T-helper 1 cell treated with Interleukin-12 subunit alpha and Interleukin-12 subunit beta and Interleukin-4 antibody, amounts not matched to agents 30 μg/mL and 1 μg/mL, for 36 hours (primary cell): ENCODE measurements at regions not wholly inside any gene's neighbourhood (a gene's known extent, or its start where the extent isn't known, plus 50 kb on each side); places are given as distances from the start of the nearest gene placed in this dataset.

Experiments
- H3K27ac Mint-ChIP-seq: one replicate; pipeline ENCODE4 v1.8.0; 2021; ENCODE audit warnings: mild to moderate bottlenecking, mixed read lengths
- H3K27me3 Mint-ChIP-seq: one replicate; pipeline ENCODE4 v1.8.0; 2021; ENCODE audit warnings: low read depth, mixed read lengths
- H3K36me3 Mint-ChIP-seq: one replicate; pipeline ENCODE4 v1.8.0; 2021; ENCODE audit warnings: low read depth, mixed read lengths
- H3K4me1 Mint-ChIP-seq: one replicate; pipeline ENCODE4 v1.8.0; 2021; ENCODE audit warnings: low read depth, mixed read lengths
- H3K4me3 Mint-ChIP-seq: one replicate; pipeline ENCODE4 v1.8.0; 2021; ENCODE audit warnings: mild to moderate bottlenecking, moderate library complexity, mixed read lengths
- H3K9me3 Mint-ChIP-seq: one replicate; pipeline ENCODE4 v1.8.0; 2021; ENCODE audit warnings: mixed read lengths

- Mint-ChIP-seq H3K9me3 (peaks cover 10% of the 10 kb centered on the region), H3K27me3 (no peaks in the 10 kb centered on the region)
These were observed 206.1 kb upstream of the SETBP1 start for GRCh38 chr18:44474591-44474990.

DNA sequence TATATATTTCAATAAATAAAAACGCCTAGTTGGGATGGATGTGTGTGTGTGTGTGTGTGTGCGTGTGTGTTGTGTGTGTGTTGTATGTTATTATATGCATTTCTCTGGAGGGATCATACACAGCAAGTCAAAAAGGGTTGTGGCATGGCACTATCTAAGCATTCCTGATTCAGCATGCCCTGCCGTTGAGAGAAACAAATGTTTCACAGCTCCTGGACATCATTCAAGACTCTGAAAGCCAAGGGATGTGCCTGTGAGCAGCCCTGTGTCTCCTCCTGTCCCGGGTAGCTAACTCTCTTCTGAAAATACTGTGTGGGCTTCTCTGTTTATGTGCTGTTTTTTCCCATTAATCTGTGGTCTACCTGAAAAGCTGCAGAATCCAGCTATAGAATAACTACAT lies 197.9 kb upstream of the SETBP1 start:
- peaks cover 18% of the 10 kb centered on the region for H3K9me3 Mint-ChIP-seq
- no peak overlapping the region for H3K4me3 Mint-ChIP-seq
- H3K27ac Mint-ChIP-seq: no peak overlapping the region
- H3K27me3 Mint-ChIP-seq: no peaks in the 10 kb centered on the region
- no peaks in the 10 kb centered on the region for H3K4me1 Mint-ChIP-seq
- no peaks in the 10 kb centered on the region for H3K36me3 Mint-ChIP-seq

More at GRCh38 chr18:44474591-44474990, 206.1 kb upstream of the SETBP1 start:
- Mint-ChIP-seq H3K27ac (no peak overlapping the region), H3K36me3 (no peaks in the 10 kb centered on the region), H3K4me3 (no peak overlapping the region), H3K4me1 (no peaks in the 10 kb centered on the region)

DNA sequence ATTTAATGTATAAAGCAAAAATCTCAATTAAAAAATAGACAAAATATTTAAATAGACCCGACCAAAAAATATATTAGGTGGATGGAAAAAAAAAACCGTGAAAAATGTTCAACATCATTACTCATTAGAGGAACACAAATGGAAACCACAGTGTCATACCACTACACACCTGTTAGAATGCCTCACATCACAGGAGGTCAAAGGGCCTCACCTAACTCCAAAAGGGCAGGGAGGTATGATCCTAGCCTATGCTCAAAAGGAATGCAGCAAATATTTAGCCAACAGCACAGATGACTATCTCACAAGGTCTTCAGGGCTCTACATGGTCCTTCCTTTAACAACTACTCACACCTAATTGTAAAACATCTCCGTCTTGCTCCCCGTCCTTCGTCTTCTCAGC lies 185.5 kb upstream of the SETBP1 start:
- no peak overlapping the region for H3K27ac Mint-ChIP-seq
- no peaks in the 10 kb centered on the region for H3K4me1 Mint-ChIP-seq
- H3K36me3 Mint-ChIP-seq: no peaks in the 10 kb centered on the region
- H3K27me3 Mint-ChIP-seq: no peaks in the 10 kb centered on the region
- no peaks in the 10 kb centered on the region for H3K9me3 Mint-ChIP-seq
- no peak overlapping the region for H3K4me3 Mint-ChIP-seq

DNA sequence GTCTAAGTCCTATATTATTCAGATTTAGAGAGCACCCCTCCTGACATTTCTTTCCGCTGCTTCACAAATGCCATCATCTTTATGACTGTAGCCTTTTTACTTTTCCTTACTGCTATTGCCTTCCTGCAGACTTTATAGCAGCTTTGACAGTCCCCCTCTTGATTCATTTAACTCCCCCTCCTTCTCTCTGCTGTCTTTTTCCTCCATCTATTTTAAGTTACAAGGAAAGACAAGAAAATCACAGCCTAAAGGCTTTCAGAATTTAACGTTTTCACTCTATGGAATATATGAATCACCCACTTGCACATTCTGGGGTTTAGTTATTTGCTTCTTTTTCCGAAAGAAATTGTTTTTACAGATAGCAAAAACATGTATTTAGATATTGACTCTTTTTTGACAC lies 183.4 kb upstream of the SETBP1 start:
- H3K27ac Mint-ChIP-seq: no peak overlapping the region
- H3K9me3 Mint-ChIP-seq: no peaks in the 10 kb centered on the region
- H3K27me3 Mint-ChIP-seq: no peaks in the 10 kb centered on the region
- H3K36me3 Mint-ChIP-seq: no peaks in the 10 kb centered on the region
- H3K4me3 Mint-ChIP-seq: no peak overlapping the region
- no peaks in the 10 kb centered on the region for H3K4me1 Mint-ChIP-seq

DNA sequence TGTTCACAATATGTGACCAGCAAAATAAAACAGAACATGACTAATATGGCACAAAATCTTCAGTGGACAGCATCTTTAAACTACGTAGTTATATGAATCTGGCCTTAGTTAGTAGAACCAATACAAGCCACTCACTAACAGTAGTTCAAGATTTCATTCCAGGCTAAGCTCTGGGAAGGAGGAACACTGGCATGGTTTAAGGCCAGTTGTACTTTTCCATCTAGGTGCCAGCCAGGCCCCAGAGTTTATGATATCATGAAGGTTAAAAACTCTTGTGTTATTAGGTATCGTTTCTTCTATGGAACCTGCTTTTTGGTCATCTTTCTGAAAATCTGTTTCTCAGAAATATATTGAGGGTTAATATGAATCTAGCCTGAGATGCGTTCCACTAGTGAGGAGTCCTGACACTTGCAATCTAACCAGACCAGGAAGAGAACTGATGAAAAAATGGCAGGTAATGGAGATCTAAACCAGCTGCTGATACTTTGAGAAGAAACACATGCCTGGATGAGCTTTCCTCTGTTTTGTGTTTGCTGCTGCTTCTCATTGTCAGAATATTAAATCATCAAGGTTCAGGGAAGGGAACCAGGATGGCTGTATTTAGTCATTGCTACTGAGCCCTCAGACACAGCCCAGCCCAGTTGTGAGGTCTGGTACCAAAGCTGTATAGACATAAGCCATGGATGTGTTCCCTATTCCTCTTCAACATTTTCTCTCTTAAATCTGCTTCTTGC lies 182.8 kb upstream of the SETBP1 start:
- no peaks in the 10 kb centered on the region for H3K36me3 Mint-ChIP-seq
- H3K27me3 Mint-ChIP-seq: no peaks in the 10 kb centered on the region
- no peak overlapping the region for H3K27ac Mint-ChIP-seq
- no peak overlapping the region for H3K4me3 Mint-ChIP-seq
- no peaks in the 10 kb centered on the region for H3K4me1 Mint-ChIP-seq
- H3K9me3 Mint-ChIP-seq: no peaks in the 10 kb centered on the region

DNA sequence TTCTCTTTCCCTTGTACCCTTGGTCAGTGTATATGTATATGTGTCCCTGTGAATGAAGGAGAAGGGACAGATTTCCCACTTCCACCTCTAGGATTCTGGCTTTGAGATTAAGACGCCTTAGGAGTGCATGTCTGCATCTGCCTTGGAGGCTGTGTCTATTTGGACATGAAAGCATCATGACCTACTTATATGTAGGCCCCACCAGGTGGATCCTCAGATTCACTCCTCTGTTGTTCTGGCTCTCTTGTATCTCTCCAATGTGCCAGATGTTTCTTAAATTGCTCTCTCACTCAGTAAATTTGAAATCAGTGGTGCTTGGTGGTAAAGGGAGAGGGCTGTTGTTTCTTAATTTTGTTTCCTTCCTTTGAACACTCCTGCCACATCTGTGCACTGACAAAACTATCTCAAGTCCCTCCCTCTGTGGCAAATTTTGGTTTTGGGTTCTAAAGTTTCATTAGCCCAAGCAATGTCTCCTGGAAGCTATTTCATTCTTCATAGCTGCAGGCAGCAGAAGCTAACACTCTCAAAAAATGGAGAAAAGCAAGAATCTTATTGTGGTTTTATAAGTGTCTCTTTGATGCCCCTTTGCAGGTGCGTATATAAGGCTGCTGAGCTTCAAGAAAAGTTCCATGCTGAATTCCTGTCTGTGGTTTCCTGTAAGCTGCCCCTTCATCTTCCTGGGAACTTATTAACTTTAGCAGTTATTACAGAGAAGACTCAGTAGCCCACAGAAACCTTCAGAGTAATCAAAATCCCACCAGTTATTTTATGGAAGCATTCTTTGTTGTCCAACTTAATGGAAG lies 179.7 kb upstream of the SETBP1 start:
- Mint-ChIP-seq H3K4me3 (no peak overlapping the region), H3K36me3 (no peaks in the 10 kb centered on the region), H3K4me1 (no peaks in the 10 kb centered on the region), H3K27ac (no peak overlapping the region), H3K27me3 (no peaks in the 10 kb centered on the region), H3K9me3 (no peaks in the 10 kb centered on the region)

- no peaks in the 10 kb centered on the region for H3K27me3 Mint-ChIP-seq
- no peak overlapping the region for H3K4me3 Mint-ChIP-seq
- H3K9me3 Mint-ChIP-seq: no peaks in the 10 kb centered on the region
- H3K4me1 Mint-ChIP-seq: no peaks in the 10 kb centered on the region
- H3K36me3 Mint-ChIP-seq: no peaks in the 10 kb centered on the region
- no peak overlapping the region for H3K27ac Mint-ChIP-seq
These were observed 178.5 kb upstream of the SETBP1 start for GRCh38 chr18:44502221-44502620.

DNA sequence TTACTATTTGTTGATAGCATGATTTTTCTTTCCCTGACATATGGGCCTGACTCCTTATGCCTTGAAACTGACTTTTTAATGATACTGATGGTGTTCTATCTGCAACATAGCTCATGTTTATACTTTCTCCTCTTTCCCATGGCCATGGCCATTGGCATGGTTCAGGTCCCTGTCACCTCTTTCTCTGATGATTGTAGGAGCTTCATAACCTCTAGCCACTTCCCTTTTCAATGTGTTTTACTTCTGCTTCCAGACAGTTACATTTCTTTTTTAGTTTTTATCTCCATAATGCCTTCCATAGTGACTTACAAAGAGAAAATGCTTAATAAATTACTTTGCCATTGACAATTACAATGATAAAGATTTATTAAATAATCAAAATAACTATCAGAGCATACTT lies 177.9 kb upstream of the SETBP1 start:
- Mint-ChIP-seq H3K27me3 (no peaks in the 10 kb centered on the region), H3K4me3 (no peak overlapping the region), H3K36me3 (no peaks in the 10 kb centered on the region), H3K9me3 (no peaks in the 10 kb centered on the region), H3K4me1 (no peaks in the 10 kb centered on the region), H3K27ac (no peak overlapping the region)

DNA sequence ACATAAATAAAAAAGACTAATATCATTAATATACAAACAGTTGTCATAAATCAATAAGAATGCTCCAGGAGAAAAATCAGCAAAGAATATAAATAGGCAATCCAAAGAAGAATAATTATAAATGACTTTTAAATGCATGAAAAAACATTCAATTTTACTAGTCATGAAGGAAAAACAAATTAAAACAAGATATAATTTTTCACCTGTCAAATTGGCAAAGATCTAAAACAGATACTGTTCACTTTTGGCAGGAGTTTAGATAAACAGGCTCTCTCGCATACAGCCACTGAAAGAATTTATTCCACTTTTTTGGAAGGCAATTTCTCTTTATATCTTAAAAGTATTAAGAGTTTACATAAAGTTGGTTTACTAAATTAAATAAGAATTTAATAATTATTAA lies 176.8 kb upstream of the SETBP1 start:
- no peaks in the 10 kb centered on the region for H3K27me3 Mint-ChIP-seq
- no peaks in the 10 kb centered on the region for H3K4me1 Mint-ChIP-seq
- H3K27ac Mint-ChIP-seq: no peak overlapping the region
- no peak overlapping the region for H3K4me3 Mint-ChIP-seq
- H3K9me3 Mint-ChIP-seq: no peaks in the 10 kb centered on the region
- H3K36me3 Mint-ChIP-seq: no peaks in the 10 kb centered on the region

DNA sequence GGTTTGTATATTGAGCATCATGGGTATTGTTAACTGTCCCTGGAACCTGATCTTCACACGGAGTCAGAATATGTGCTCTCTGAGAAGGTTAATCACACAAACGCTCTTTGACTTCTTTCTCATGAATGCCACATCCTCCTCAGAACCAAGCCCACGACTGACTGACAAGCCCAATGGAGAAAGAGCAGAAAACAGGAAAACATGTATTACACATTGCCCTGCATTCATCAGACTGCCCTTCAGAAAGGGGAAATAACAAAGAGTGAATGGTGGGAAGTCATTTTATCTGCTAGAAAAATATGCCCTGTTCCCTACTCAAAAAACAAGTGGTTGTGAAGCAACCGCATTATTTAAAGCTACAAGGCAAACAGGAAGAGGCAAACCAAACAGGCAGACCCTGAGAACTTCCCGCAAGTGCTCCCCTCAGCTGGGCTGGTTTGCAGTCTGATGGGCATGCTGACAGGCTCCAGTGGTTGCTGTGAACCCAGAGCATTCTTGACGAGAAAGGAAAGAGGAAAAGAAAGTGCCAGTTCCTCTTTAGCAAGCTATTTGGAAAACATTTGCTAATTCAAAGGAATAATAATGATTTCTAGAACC lies 172.9 kb upstream of the SETBP1 start:
- Mint-ChIP-seq H3K27me3 (peaks cover 4% of the 10 kb centered on the region), H3K9me3 (no peaks in the 10 kb centered on the region), H3K27ac (no peak overlapping the region), H3K4me3 (no peak overlapping the region), H3K36me3 (no peaks in the 10 kb centered on the region), H3K4me1 (no peaks in the 10 kb centered on the region)

DNA sequence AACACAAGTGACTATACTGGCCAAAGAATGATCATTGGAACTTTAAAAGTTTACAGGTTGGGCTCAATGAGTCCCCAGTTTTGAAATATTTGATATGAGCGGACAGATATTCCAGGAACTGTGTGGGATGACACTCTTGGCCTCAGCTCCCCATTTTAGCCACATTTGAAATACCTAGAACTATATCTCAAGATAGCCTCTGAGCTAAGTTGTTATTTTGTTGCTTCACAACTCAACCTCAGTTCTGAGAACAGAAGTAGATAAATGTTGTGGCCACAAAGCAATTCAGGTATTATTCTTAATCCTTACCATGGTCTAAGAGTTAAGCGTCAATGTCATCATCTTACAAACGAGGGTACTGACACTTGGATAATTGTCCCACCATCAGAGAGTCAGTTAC lies 172.2 kb upstream of the SETBP1 start:
- H3K27me3 Mint-ChIP-seq: peaks cover 4% of the 10 kb centered on the region
- no peak overlapping the region for H3K27ac Mint-ChIP-seq
- H3K9me3 Mint-ChIP-seq: no peaks in the 10 kb centered on the region
- no peaks in the 10 kb centered on the region for H3K36me3 Mint-ChIP-seq
- H3K4me1 Mint-ChIP-seq: no peaks in the 10 kb centered on the region
- no peak overlapping the region for H3K4me3 Mint-ChIP-seq

DNA sequence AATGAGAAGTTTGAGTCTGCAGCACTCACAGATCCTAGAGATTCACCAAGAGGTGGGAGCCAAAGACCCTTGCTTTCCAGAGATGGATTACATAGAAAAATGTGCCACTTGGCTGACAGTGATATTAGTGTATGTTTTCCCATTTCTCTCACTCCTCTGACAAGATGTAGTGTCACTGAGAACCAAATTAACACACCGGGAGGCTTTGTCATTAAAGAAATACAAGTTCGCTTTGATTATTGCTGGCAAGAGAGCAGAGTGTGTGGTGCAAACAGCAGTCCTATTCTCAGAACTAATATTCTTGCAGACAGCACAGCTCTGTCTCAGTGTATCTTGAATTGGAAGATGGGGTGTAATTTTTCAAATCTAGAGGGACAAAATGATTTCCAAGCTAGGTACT lies 171.6 kb upstream of the SETBP1 start:
- Mint-ChIP-seq H3K9me3 (no peaks in the 10 kb centered on the region), H3K36me3 (no peaks in the 10 kb centered on the region), H3K4me1 (no peaks in the 10 kb centered on the region), H3K27ac (no peak overlapping the region), H3K4me3 (no peak overlapping the region), H3K27me3 (peaks cover 4% of the 10 kb centered on the region)

DNA sequence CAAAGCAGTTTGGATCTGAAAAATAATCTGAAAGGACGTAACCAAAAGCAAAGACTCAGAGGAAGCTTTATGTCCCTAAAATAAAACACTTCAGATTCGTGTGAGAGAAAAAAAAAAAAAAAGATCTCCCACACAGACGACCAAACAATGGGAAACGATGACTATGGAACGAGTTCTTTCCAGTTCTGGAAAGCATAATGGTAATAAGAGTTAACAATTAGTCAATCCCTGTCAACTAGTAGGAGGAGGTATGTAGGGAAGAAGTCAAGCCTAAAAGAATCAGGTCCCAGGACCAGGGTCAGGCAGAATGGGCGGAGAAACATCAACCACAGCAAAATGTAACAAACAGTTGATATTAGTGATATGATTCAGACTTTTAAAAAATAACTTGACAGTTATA lies 170.3 kb upstream of the SETBP1 start:
- H3K36me3 Mint-ChIP-seq: no peaks in the 10 kb centered on the region
- H3K4me3 Mint-ChIP-seq: no peak overlapping the region
- no peaks in the 10 kb centered on the region for H3K9me3 Mint-ChIP-seq
- no peaks in the 10 kb centered on the region for H3K4me1 Mint-ChIP-seq
- H3K27ac Mint-ChIP-seq: no peak overlapping the region
- H3K27me3 Mint-ChIP-seq: peaks cover 4% of the 10 kb centered on the region

DNA sequence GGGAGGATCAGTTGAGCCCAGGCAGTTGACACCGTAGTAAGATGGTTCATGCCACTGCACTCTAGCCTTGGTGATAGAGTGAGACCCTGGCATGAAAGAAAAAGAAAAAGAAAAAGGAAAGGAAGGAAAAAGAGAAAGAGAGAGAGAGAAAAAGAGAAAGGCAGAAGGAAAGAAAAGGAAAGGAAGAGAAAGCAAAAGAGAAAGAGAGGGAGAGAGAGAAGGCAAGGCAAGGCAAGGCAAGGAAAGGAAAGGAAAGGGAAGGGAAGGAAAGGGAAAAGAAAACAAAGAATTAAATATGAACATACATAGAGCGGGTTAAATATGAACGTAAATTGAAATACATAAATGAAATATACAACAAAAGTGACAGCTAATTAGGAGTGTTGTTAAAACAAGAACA lies 167.5 kb upstream of the SETBP1 start:
- Mint-ChIP-seq H3K4me1 (no peaks in the 10 kb centered on the region), H3K9me3 (no peaks in the 10 kb centered on the region), H3K4me3 (no peak overlapping the region), H3K27me3 (peaks cover 4% of the 10 kb centered on the region), H3K36me3 (no peaks in the 10 kb centered on the region), H3K27ac (no peak overlapping the region)

DNA sequence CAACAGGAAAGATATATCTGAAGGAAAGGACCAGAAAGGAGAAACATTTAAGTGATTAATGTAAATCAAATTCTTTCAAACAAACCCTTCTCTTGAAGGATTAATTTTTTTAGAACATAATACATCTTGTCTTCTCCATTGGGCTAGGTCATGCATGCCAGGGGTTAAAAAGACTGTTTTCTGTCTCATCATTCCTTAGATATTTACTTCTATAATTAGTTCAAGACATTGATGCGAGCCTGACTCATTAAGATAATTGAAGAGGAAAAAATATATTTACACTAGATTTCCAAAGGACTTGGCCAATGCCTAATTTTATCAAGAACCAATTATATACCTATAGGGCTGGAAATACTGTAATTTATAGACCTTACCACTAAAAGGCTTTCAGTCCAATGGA lies 166.6 kb upstream of the SETBP1 start:
- H3K27me3 Mint-ChIP-seq: peaks cover 4% of the 10 kb centered on the region
- no peaks in the 10 kb centered on the region for H3K36me3 Mint-ChIP-seq
- no peak overlapping the region for H3K27ac Mint-ChIP-seq
- H3K4me3 Mint-ChIP-seq: no peak overlapping the region
- no peaks in the 10 kb centered on the region for H3K4me1 Mint-ChIP-seq
- H3K9me3 Mint-ChIP-seq: no peaks in the 10 kb centered on the region
